ENCODE measurements at regions not wholly inside any gene's neighbourhood (a gene's known extent, or its start where the extent isn't known, plus 50 kb on each side); places are given as distances from the start of the nearest gene placed in this dataset.

- H3K27ac ChIP-seq = no peak overlapping the region
- no peak for TF ChIP-seq CTCF (IDR thresholded peaks at IDR 0.05; ENCODE audit: low read depth, low read length)
- H3K27me3 ChIP-seq = no peaks in the 10 kb centered on the region
Measured at GRCh38 chr16:8375232-8375587, 215.1 kb downstream of the TMEM114 start.

GRCh38 chr16:8374586-8375231, 215.6 kb downstream of the TMEM114 start:
- Histone ChIP-seq H3K36me3 (no peaks in the 10 kb centered on the region), H3K4me1 (ENCODE audit: low read depth) (no peaks in the 10 kb centered on the region), H3K4me3 (no peak overlapping the region), H3K27ac (no peak overlapping the region), H3K27me3 (no peaks in the 10 kb centered on the region), H3K9me3 (ENCODE audit: low read depth) (no peaks in the 10 kb centered on the region)
- DNase-seq (ENCODE audit: low read depth in 1 of 2, low spot score in 1 of 2) = no peak
- TF ChIP-seq CTCF (IDR thresholded peaks at IDR 0.05; ENCODE audit: low read depth, low read length) = no peak

More at GRCh38 chr16:8375232-8375587, 215.1 kb downstream of the TMEM114 start:
- H3K4me3 ChIP-seq = no peak overlapping the region
- H3K9me3 ChIP-seq (ENCODE audit: low read depth) = no peaks in the 10 kb centered on the region
- DNase-seq (ENCODE audit: low read depth in 1 of 2, low spot score in 1 of 2) = no peak
- H3K4me1 ChIP-seq (ENCODE audit: low read depth) = no peaks in the 10 kb centered on the region
- no peaks in the 10 kb centered on the region for H3K36me3 ChIP-seq

DNA sequence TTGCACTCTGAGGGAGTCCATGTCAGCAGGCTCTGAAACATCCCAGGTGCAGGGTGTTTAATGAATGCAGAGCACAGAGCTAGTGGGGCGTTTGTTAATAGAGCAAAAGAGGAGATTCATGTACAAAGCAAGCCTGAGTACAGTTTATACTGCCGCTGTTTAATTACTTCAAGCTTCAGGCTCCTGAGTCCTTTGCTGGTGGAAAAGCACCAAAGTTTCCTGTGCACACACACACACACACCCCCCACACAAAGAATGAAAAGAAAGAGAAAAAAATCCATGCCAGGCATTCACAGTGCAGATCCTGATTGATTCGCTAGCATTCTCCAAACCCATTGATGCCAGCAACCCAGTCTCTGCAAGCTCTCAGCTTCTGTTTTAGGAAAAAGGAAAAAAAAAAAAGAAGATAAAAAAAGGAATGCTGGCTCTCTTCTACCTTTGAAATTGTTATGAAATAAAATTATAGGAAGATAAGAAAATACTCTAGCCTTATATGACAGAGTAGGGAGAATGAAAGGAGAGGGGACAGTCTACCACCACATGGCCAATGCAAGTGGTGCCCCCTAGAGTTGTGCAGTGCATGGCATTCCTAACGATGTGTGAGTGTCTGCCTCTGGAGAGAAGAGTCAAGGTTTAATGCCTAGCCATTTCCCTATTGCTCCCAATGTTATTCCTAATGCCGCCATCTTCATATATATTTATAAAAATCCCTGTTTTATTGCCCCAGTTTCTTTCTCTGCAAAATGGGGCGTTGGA, 216.5 kb downstream of the TMEM114 start:
- Histone ChIP-seq H3K4me3 (no peak overlapping the region), H3K4me1 (ENCODE audit: low read depth) (no peaks in the 10 kb centered on the region), H3K27me3 (no peaks in the 10 kb centered on the region), H3K36me3 (no peaks in the 10 kb centered on the region), H3K9me3 (ENCODE audit: low read depth) (no peaks in the 10 kb centered on the region), H3K27ac (no peak overlapping the region)
- no peak for DNase-seq (ENCODE audit: low read depth in 1 of 2, low spot score in 1 of 2)
- TF ChIP-seq CTCF (IDR thresholded peaks at IDR 0.05; ENCODE audit: low read depth, low read length) = no peak

GRCh38 chr16:8372141-8372540, 218.2 kb downstream of the TMEM114 start:
- Histone ChIP-seq H3K4me3 (no peak overlapping the region), H3K27ac (no peak overlapping the region), H3K27me3 (no peaks in the 10 kb centered on the region), H3K36me3 (no peaks in the 10 kb centered on the region), H3K9me3 (ENCODE audit: low read depth) (no peaks in the 10 kb centered on the region), H3K4me1 (ENCODE audit: low read depth) (no peaks in the 10 kb centered on the region)
- no peak for TF ChIP-seq CTCF (IDR thresholded peaks at IDR 0.05; ENCODE audit: low read depth, low read length)
- no peak for DNase-seq (ENCODE audit: low read depth in 1 of 2, low spot score in 1 of 2)

DNA sequence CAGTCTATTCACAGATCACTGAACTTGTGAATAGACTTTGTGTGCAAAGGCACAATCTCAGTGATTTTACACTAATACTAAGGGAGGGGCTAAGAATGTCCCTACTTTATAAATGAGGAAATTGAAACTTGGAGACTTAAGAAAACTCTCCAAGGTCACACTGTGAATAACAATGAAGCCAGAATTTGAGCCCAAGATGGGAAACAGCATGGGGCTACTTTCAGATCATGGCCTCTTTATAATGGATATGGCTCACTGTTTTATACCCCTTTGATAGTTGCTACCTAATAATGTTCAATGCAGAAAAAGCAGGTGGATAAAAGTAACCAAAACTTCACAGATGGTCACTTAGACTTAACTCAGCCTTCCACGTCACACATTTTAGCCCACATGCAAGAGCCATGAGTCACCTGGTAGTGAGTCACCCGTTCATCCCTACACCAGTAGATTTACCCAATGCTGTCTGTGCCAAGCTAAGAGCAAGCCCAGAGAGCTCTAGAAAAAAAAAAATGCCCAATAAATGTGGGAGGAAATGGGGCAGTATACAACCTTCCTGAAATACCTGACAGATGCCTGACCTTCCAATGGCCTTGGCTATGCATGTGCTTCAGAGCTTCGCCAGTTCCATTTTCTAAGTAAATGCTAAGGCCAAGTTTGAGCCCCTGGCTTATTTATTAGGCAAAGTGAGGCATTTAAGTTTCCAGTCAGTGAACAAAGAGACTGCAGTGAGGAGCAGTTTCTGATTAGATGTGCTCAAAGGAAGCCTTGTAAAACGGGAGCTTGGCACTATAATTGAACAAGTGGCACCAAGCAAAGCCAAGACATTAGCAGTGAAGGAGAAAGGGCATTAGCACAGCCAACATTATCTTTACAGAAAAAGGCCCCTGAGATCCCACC, 219.7 kb downstream of the TMEM114 start:
- no peaks in the 10 kb centered on the region for H3K36me3 ChIP-seq
- no peaks in the 10 kb centered on the region for H3K27me3 ChIP-seq
- H3K27ac ChIP-seq = no peak overlapping the region
- no peak overlapping the region for H3K4me3 ChIP-seq
- H3K9me3 ChIP-seq (ENCODE audit: low read depth) = no peaks in the 10 kb centered on the region
- no peak for TF ChIP-seq CTCF (IDR thresholded peaks at IDR 0.05; ENCODE audit: low read depth, low read length)
- no peaks in the 10 kb centered on the region for H3K4me1 ChIP-seq (ENCODE audit: low read depth)
- no peak for DNase-seq (ENCODE audit: low read depth in 1 of 2, low spot score in 1 of 2)
